Thoracic aorta (tissue), 2 donors: ENCODE measurements at regions not wholly inside any gene's neighbourhood (a gene's known extent, or its start where the extent isn't known, plus 50 kb on each side); places are given as distances from the start of the nearest gene placed in this dataset.

Experiments
- ATAC-seq: fragments of 150-250 bp; one replicate; pipeline ENCODE4 v1.8.0; 2017; ENCODE audit warnings: low read depth; ENCODE audit not compliant: insufficient number of reproducible peaks, low FRiP score
- DNase-seq: peaks from one replicate; pipeline ENCODE4 v3.0.0-alpha.2; 2020; ENCODE audit warnings: low spot score
- H3K27ac ChIP-seq, 2 donors: fragments of 200-600 bp; sonication (generic); 1 replicate in 1 of 2; 2 replicates in 1 of 2; pipeline ENCODE4 v1.5.1; 2016; ENCODE audit warnings: mild to moderate bottlenecking in 2 of 2, moderate library complexity in 2 of 2
- H3K27me3 ChIP-seq: fragments of 200-600 bp; sonication (generic); replicated peaks from 2 replicates; pipeline ENCODE4 v1.6.0; 2016; ENCODE audit warnings: mild to moderate bottlenecking; ENCODE audit not compliant: insufficient read depth
- H3K36me3 ChIP-seq: fragments of 200-600 bp; sonication (generic); one replicate; pipeline ENCODE4 v1.5.1; 2016
- H3K4me1 ChIP-seq, 2 donors: fragments of 200-600 bp; sonication (generic); 1 replicate in 1 of 2; 2 replicates in 1 of 2; pipeline versions ENCODE4 v1.5.1 to v1.6.0; 2016; ENCODE audit warnings: low read depth in 2 of 2, mild to moderate bottlenecking in 1 of 2; ENCODE audit not compliant: control insufficient read depth in 1 of 2
- H3K4me3 ChIP-seq: fragments of 200-600 bp; sonication (generic); 2 replicates; pipeline ENCODE4 v1.5.1; 2016; ENCODE audit warnings: mild to moderate bottlenecking
- H3K9me3 ChIP-seq: fragments of 200-600 bp; sonication (generic); 2 replicates; pipeline ENCODE4 v1.5.1; 2016
- TF ChIP-seq, protein P1 (sequence below): fragments of 200-600 bp; sonication (generic); IDR thresholded peaks from one replicate; pipeline ENCODE4 v1.5.1; 2019; ENCODE audit warnings: antibody characterized with exemption

DNA sequence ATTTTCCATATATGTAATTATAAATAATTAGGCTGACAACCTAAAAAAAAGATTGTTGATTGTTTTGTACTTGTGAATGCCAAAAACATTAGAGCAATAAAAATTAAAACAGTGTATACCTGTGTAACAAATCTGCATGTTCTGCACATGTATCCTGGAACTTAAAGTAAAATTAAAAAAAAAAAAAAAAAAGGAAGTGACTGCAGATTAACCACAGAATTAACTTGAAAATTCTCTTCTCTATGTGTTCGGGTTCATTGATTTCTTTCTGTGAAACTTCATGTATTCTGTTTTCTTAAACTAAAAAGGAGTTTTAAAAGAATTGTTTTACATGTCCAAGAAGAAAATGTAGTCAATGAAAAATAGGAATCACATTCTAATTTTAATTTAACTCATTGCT, 95.7 kb downstream of the FASLG start:
- no peaks in the 10 kb centered on the region for H3K9me3 ChIP-seq
- H3K4me1 ChIP-seq, result no peaks in the 10 kb centered on the region
- no peaks in the 10 kb centered on the region for H3K36me3 ChIP-seq
- no peak overlapping the region for H3K27ac ChIP-seq
- DNase-seq, result no peak
- no peak overlapping the region for H3K4me3 ChIP-seq
- no peaks in the 10 kb centered on the region for H3K27me3 ChIP-seq
- TF ChIP-seq, protein P1, sequence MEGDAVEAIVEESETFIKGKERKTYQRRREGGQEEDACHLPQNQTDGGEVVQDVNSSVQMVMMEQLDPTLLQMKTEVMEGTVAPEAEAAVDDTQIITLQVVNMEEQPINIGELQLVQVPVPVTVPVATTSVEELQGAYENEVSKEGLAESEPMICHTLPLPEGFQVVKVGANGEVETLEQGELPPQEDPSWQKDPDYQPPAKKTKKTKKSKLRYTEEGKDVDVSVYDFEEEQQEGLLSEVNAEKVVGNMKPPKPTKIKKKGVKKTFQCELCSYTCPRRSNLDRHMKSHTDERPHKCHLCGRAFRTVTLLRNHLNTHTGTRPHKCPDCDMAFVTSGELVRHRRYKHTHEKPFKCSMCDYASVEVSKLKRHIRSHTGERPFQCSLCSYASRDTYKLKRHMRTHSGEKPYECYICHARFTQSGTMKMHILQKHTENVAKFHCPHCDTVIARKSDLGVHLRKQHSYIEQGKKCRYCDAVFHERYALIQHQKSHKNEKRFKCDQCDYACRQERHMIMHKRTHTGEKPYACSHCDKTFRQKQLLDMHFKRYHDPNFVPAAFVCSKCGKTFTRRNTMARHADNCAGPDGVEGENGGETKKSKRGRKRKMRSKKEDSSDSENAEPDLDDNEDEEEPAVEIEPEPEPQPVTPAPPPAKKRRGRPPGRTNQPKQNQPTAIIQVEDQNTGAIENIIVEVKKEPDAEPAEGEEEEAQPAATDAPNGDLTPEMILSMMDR, result no peak
- no peak for ATAC-seq

- TF ChIP-seq, protein P1, result no peak
- no peaks in the 10 kb centered on the region for H3K9me3 ChIP-seq
- no peak overlapping the region for H3K4me3 ChIP-seq
- H3K4me1 ChIP-seq, result no peaks in the 10 kb centered on the region
- no peak overlapping the region for H3K27ac ChIP-seq
- DNase-seq (no peak), ATAC-seq (no peak)
- no peaks in the 10 kb centered on the region for H3K27me3 ChIP-seq
- H3K36me3 ChIP-seq, result no peaks in the 10 kb centered on the region
Measured at GRCh38 chr1:172755099-172755498, 96.2 kb downstream of the FASLG start.

- TF ChIP-seq, protein P1, result no peak
- ATAC-seq, result no peak
- no peaks in the 10 kb centered on the region for H3K9me3 ChIP-seq
Measured at GRCh38 chr1:172756024-172756423, 97.1 kb downstream of the FASLG start.

GRCh38 chr1:172758259-172758658, 99.4 kb downstream of the FASLG start:
- DNase-seq, result no peak
- no peak for ATAC-seq
- H3K27ac ChIP-seq, result no peak overlapping the region
- H3K4me3 ChIP-seq, result no peak overlapping the region
- no peaks in the 10 kb centered on the region for H3K36me3 ChIP-seq
- TF ChIP-seq, protein P1, result no peak
- no peaks in the 10 kb centered on the region for H3K4me1 ChIP-seq
- H3K27me3 ChIP-seq, result no peaks in the 10 kb centered on the region
- H3K9me3 ChIP-seq, result no peaks in the 10 kb centered on the region

More at GRCh38 chr1:172756024-172756423, 97.1 kb downstream of the FASLG start:
- Histone ChIP-seq H3K4me1 (no peaks in the 10 kb centered on the region), H3K36me3 (no peaks in the 10 kb centered on the region), H3K4me3 (no peak overlapping the region), H3K27me3 (no peaks in the 10 kb centered on the region), H3K27ac (no peak overlapping the region)
- no peak for DNase-seq

- DNase-seq (no peak), ATAC-seq (no peak)
- Histone ChIP-seq H3K36me3 (no peaks in the 10 kb centered on the region), H3K4me3 (no peak overlapping the region), H3K27me3 (no peaks in the 10 kb centered on the region), H3K9me3 (no peaks in the 10 kb centered on the region), H3K4me1 (no peaks in the 10 kb centered on the region), H3K27ac (no peak overlapping the region)
- TF ChIP-seq, protein P1, result no peak
Measured at GRCh38 chr1:172760121-172760520, 101.2 kb downstream of the FASLG start.
